Stomach smooth muscle (tissue), 2 donors: ENCODE measurements at regions not wholly inside any gene's neighbourhood (a gene's known extent, or its start where the extent isn't known, plus 50 kb on each side); places are given as distances from the start of the nearest gene placed in this dataset.

Source experiments
- H3K27ac ChIP-seq: one replicate; pipeline ENCODE4 v1.7.0; 2013; ENCODE audit warnings: mild to moderate bottlenecking, low read length, inconsistent platforms
- H3K27me3 ChIP-seq, 2 donors: one replicate each; pipeline ENCODE4 v1.7.0; 2013; ENCODE audit warnings: low read length in 2 of 2; ENCODE audit not compliant: insufficient read depth in 2 of 2, control insufficient read depth in 1 of 2
- H3K36me3 ChIP-seq, 2 donors: one replicate each; pipeline ENCODE4 v1.7.0; 2013; ENCODE audit warnings: low read length in 2 of 2; ENCODE audit not compliant: control insufficient read depth in 2 of 2, insufficient read depth in 2 of 2
- H3K4me1 ChIP-seq: one replicate; pipeline ENCODE4 v1.7.0; 2013; ENCODE audit warnings: low read length; ENCODE audit not compliant: control insufficient read depth, insufficient read depth
- H3K4me3 ChIP-seq, 2 donors: one replicate each; pipeline ENCODE4 v1.7.0; 2013; ENCODE audit warnings: low read length in 2 of 2
- H3K9ac ChIP-seq, 2 donors: one replicate each; pipeline ENCODE4 v1.7.0; 2013; ENCODE audit warnings: low read length in 2 of 2, mild to moderate bottlenecking in 1 of 2
- H3K9me3 ChIP-seq, 2 donors: one replicate each; pipeline ENCODE4 v1.7.0; 2013; ENCODE audit warnings: low read length in 2 of 2; ENCODE audit not compliant: control insufficient read depth in 2 of 2
- donor health status: healthy.
- donor health status: Pancreatic carcinoma.

GRCh38 chr15:36414670-36415069 is 164.8 kb upstream of the CDIN1 start:
- H3K36me3 ChIP-seq: no peaks in the 10 kb centered on the region
- H3K27ac ChIP-seq: no peak overlapping the region
- no peaks in the 10 kb centered on the region for H3K27me3 ChIP-seq
- H3K4me1 ChIP-seq: no peaks in the 10 kb centered on the region
- no peaks in the 10 kb centered on the region for H3K9me3 ChIP-seq
- no peak overlapping the region for H3K4me3 ChIP-seq
- H3K9ac ChIP-seq: no peak overlapping the region

GRCh38 chr15:36415643-36416042 is 163.8 kb upstream of the CDIN1 start:
- H3K9ac ChIP-seq: no peak overlapping the region
- no peaks in the 10 kb centered on the region for H3K4me1 ChIP-seq

GRCh38 chr15:36422631-36423030 is 156.8 kb upstream of the CDIN1 start:
- Histone ChIP-seq H3K27me3 (no peaks in the 10 kb centered on the region), H3K9ac (no peak overlapping the region), H3K4me1 (no peaks in the 10 kb centered on the region), H3K9me3 (peaks cover 0 to 3% of the 10 kb centered on the region in 2 donors), H3K4me3 (no peak overlapping the region), H3K27ac (no peak overlapping the region), H3K36me3 (no peaks in the 10 kb centered on the region)

More at GRCh38 chr15:36415643-36416042, 163.8 kb upstream of the CDIN1 start:
- Histone ChIP-seq H3K4me3 (no peak overlapping the region), H3K27ac (no peak overlapping the region), H3K9me3 (no peaks in the 10 kb centered on the region), H3K36me3 (no peaks in the 10 kb centered on the region), H3K27me3 (no peaks in the 10 kb centered on the region)

- Histone ChIP-seq H3K4me3 (no peak overlapping the region), H3K9me3 (no peaks in the 10 kb centered on the region), H3K27me3 (no peaks in the 10 kb centered on the region), H3K27ac (no peak overlapping the region), H3K36me3 (no peaks in the 10 kb centered on the region), H3K9ac (no peak overlapping the region), H3K4me1 (no peaks in the 10 kb centered on the region)
These were observed 152.7 kb upstream of the CDIN1 start for GRCh38 chr15:36426691-36427090.

- H3K27ac ChIP-seq: no peak overlapping the region
- no peaks in the 10 kb centered on the region for H3K36me3 ChIP-seq
- H3K4me3 ChIP-seq: no peak overlapping the region
- H3K9ac ChIP-seq: no peak overlapping the region
- no peaks in the 10 kb centered on the region for H3K9me3 ChIP-seq
- no peaks in the 10 kb centered on the region for H3K27me3 ChIP-seq
- H3K4me1 ChIP-seq: no peaks in the 10 kb centered on the region
These were observed 151.2 kb upstream of the CDIN1 start for GRCh38 chr15:36428102-36428845.

- Histone ChIP-seq H3K9ac (no peak overlapping the region), H3K27me3 (no peaks in the 10 kb centered on the region), H3K4me3 (no peak overlapping the region), H3K4me1 (no peaks in the 10 kb centered on the region), H3K36me3 (no peaks in the 10 kb centered on the region), H3K9me3 (no peaks in the 10 kb centered on the region), H3K27ac (no peak overlapping the region)
These were observed 149.7 kb upstream of the CDIN1 start for GRCh38 chr15:36429707-36430106.

DNA sequence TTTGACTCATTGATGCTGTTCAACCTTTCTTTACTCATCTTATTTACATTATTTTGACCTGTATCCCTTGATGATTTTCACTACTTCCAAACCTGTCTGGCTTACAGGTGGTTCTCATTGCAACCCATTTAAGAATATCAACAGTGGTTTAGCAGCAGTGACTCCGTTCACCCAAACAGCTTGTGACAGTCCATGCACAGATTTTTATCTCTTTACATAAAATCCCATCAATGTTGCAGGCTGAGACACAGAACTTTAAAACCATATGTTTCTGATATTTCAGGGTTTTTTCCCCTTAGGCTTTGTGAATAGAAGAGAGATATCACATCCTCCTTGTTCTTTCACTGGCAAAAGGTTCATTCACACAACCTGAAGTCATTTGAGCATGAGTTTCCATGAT is 149.1 kb upstream of the CDIN1 start:
- H3K27ac ChIP-seq: no peak overlapping the region

GRCh38 chr15:36430726-36431265 is 148.6 kb upstream of the CDIN1 start:
- H3K27me3 ChIP-seq: no peaks in the 10 kb centered on the region
- H3K9ac ChIP-seq: no peak overlapping the region
- H3K27ac ChIP-seq: no peak overlapping the region
- no peaks in the 10 kb centered on the region for H3K4me1 ChIP-seq
- H3K9me3 ChIP-seq: no peaks in the 10 kb centered on the region
- no peaks in the 10 kb centered on the region for H3K36me3 ChIP-seq
- H3K4me3 ChIP-seq: no peak overlapping the region

More for the DNA sequence above, 149.1 kb upstream of the CDIN1 start:
- H3K4me3 ChIP-seq: no peak overlapping the region
- no peaks in the 10 kb centered on the region for H3K9me3 ChIP-seq
- no peaks in the 10 kb centered on the region for H3K4me1 ChIP-seq
- no peaks in the 10 kb centered on the region for H3K27me3 ChIP-seq
- H3K9ac ChIP-seq: no peak overlapping the region
- H3K36me3 ChIP-seq: no peaks in the 10 kb centered on the region

GRCh38 chr15:36432161-36432560 is 147.3 kb upstream of the CDIN1 start:
- H3K27me3 ChIP-seq: no peaks in the 10 kb centered on the region
- no peaks in the 10 kb centered on the region for H3K4me1 ChIP-seq
- no peak overlapping the region for H3K4me3 ChIP-seq
- H3K9me3 ChIP-seq: no peaks in the 10 kb centered on the region
- H3K27ac ChIP-seq: no peak overlapping the region
- H3K9ac ChIP-seq: no peak overlapping the region
- no peaks in the 10 kb centered on the region for H3K36me3 ChIP-seq

GRCh38 chr15:36434177-36434576 is 145.2 kb upstream of the CDIN1 start:
- Histone ChIP-seq H3K4me3 (no peak overlapping the region), H3K9me3 (no peaks in the 10 kb centered on the region), H3K27ac (no peak overlapping the region), H3K9ac (no peak overlapping the region), H3K4me1 (no peaks in the 10 kb centered on the region), H3K36me3 (no peaks in the 10 kb centered on the region), H3K27me3 (no peaks in the 10 kb centered on the region)

DNA sequence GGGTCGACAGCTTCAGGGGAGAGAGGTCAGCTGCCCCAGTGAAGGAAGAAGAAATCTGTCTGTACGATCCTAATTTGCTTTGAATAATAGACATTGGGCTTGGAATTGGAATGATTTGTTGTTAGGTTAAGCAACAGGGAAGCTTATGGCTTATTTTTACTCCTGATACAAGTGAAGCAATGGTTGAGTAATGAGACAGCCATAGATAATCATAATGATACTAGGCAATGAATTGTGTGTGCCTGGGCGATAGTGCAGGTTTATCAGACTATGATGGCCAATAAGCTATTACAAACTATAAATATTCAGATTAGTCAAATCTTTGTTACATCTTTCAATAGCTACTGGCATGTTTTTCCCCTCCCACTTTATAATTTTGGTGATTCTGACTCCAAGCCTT is 140.9 kb upstream of the CDIN1 start:
- H3K27me3 ChIP-seq: no peaks in the 10 kb centered on the region
- no peak overlapping the region for H3K9ac ChIP-seq
- H3K4me3 ChIP-seq: no peak overlapping the region
- H3K36me3 ChIP-seq: no peaks in the 10 kb centered on the region
- no peaks in the 10 kb centered on the region for H3K4me1 ChIP-seq
- no peak overlapping the region for H3K27ac ChIP-seq
- no peaks in the 10 kb centered on the region for H3K9me3 ChIP-seq
